ENCODE measurements at regions not wholly inside any gene's neighbourhood (a gene's known extent, or its start where the extent isn't known, plus 50 kb on each side); places are given as distances from the start of the nearest gene placed in this dataset.
"Not testable (repeated sequence)": the region's sequence is repeated elsewhere in the genome, so short reads cannot be mapped to it uniquely, and the experiment has no call there.

GRCh38 chr4:75422998-75423397 is 91.2 kb downstream of the RCHY1 start:
- DNase-seq (ENCODE audit: insufficient read length, low spot score), result no peak
- FAIRE-seq, result no peak

- no peak for FAIRE-seq
- no peak for DNase-seq (ENCODE audit: insufficient read length, low spot score)
Observed at GRCh38 chr4:75412746-75413145, 101.5 kb downstream of the RCHY1 start.

- no peak for FAIRE-seq
Observed at GRCh38 chr4:75398501-75398900, 115.7 kb downstream of the RCHY1 start.

DNA sequence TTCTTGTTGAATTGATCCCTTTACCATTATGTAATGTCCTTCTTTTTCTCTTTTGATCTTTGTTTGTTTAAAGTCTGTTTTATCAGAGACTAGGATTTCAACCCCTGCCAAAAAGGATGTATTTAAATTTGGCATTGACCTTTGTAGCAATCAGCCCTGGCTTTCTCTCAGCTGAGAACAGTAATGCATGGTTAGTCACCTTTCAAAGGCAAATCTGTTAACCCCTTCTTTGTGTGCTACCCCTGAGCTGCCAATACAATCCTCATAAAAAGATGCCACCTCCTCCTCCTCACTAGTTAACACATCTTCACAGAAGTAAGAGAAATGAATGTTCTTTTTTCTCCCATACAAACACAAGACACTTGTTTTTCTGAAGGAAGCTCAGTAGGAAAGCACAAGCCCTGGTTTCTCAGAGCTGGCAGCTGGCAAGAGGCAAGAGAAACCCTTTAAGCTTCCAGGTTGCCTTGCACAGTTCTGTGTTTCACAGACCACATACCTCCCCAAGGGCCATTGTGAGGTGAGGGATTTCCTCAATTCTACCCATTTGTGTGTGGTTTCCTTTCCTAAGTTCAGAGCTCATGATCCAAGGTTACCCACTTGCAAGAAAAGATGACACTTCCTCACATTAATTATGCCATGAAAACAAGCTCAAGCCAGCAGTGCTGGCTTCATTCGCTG is 122.6 kb downstream of the RCHY1 start:
- DNase-seq (ENCODE audit: insufficient read length, low spot score), result no peak
- no peak for FAIRE-seq

More at GRCh38 chr4:75398501-75398900, 115.7 kb downstream of the RCHY1 start:
- DNase-seq (ENCODE audit: insufficient read length, low spot score), result no peak

DNA sequence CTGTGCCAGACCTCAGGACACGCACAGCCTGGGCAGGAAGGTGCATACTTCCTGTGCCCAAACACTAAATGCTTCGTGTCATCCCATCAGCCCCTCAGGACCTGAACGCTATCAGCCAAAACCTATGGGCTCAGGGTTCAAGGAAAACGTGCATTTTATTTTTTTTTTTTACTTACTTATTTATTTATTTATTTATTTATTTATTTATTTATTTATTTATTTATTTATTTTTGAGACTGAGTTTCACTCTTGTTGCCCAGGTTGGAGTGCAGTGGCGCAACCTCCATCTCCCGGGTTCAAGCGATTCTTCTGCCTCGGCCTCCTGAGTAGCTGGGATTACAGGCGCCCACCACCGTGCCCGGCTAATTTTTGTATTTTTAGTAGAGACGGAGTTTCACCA is 127.8 kb downstream of the RCHY1 start:
- not testable (repeated sequence) for DNase-seq (ENCODE audit: insufficient read length, low spot score); FAIRE-seq

- no peak for DNase-seq (ENCODE audit: insufficient read length, low spot score)
Observed at GRCh38 chr4:75385106-75385505, 129.1 kb downstream of the RCHY1 start.

GRCh38 chr4:75376543-75376942 is 137.7 kb downstream of the RCHY1 start:
- FAIRE-seq, result no peak
- no peak for DNase-seq (ENCODE audit: insufficient read length, low spot score)

More at GRCh38 chr4:75385106-75385505, 129.1 kb downstream of the RCHY1 start:
- no peak for FAIRE-seq

DNA sequence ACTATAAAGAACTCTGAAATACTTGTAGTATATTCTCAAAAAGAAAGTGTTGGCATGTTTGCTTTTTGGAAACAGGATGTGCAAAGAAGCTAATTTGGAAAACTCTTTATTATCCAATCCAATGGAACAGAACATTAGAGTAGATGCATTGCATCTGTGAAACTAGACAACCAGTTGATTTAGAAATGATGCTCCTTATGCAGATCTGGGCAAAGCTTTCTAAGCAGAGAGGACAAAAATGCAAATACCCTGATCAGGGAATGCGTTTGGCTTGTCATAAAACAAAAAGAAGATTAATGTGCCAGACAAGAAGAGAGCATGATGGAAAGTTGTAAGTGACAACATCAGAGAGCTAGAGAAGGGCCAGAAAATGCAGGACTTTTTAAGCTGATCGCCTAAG is 142.3 kb downstream of the RCHY1 start:
- no peak for FAIRE-seq
- DNase-seq (ENCODE audit: insufficient read length, low spot score), result no peak

- FAIRE-seq, result no peak
- no peak for DNase-seq (ENCODE audit: insufficient read length, low spot score)
Observed at GRCh38 chr4:75370576-75370975, 143.6 kb downstream of the RCHY1 start.

DNA sequence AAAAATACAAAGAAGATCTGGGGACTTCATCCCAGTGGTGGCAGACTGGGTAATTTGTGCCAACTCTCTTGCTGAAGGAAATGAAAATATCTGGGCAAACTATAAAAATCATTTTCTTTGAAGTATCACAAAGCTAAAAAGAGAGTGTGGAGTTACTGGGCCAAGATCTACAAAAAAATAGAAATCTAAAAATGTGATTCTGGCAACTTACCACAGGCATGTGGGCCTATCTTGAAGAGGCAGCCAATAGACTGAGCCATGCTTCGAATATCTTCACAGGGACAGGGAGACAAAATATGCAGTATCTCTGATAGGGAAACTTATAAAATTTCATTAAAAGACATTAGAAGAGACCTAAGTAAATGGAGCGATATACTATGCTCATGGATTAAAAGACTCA is 168.8 kb downstream of the RCHY1 start:
- no peak for FAIRE-seq
- no peak for DNase-seq (ENCODE audit: insufficient read length, low spot score)

DNA sequence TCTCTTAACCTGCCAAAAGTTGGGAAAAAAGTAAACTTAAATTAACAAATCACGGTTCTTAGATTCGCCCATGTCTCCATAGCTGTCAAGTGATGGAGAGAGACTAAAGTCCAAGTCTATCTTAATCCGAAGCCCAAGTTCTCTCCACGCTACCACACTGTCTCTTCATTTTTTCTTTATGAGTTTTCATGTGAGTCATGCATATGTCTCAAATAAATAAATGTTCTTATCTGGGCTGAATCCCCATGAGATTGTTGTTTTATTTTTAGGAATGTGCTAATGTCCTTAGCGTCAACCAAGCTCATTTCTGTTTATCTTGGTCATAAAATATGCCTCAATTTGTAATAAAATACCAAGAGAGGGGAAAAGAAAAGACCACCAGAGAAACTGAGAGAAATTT is 169.3 kb downstream of the RCHY1 start:
- FAIRE-seq (no peak), DNase-seq (ENCODE audit: insufficient read length, low spot score) (no peak)

DNA sequence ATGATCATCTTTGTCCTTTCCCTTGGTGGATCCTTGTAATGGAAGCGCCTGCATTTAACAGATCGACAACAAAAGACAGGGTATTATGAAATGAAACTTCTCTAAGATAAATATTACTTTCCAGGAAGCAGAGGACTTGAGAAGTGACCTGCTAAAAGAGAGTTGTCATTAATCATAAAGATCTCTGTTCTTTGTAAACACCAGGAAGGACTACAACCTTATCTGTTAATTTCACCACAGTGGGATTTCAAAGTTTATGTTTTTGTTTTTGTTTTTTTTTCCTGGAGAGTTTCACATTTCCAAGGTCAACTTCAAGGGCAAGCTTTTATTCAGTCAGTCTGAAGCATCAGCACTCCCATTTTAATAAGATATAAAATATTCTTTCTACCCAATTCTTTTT is 170.9 kb downstream of the RCHY1 start:
- FAIRE-seq (no peak), DNase-seq (ENCODE audit: insufficient read length, low spot score) (no peak)

DNA sequence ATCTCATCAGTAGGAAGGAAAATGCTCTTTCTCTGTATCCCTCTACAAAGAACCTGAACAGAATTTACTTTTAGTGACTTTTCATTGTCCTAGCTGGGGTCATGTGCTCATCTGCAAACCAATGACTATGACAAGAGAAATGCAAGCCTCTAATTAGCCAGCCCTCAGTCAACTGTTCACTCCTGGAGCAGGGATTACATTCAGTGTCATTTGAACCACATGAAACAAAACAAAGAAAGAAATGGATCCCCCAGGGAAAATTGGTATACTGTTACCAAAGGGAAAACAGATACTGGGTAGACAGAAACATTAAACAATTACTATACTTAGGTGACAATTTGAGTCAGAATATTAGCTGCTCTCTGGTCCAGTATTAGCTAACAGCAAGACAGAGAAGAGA is 173.6 kb downstream of the RCHY1 start:
- no peak for FAIRE-seq

GRCh38 chr4:75338352-75338880 is 175.8 kb downstream of the RCHY1 start:
- DNase-seq (ENCODE audit: insufficient read length, low spot score) (no peak), FAIRE-seq (no peak)

More for the DNA sequence above, 173.6 kb downstream of the RCHY1 start:
- DNase-seq (ENCODE audit: insufficient read length, low spot score), result no peak

GRCh38 chr4:75327804-75328512 is 186.2 kb downstream of the RCHY1 start:
- FAIRE-seq, result no peak
- DNase-seq (ENCODE audit: insufficient read length, low spot score), result no peak

- no peak for FAIRE-seq
- DNase-seq (ENCODE audit: insufficient read length, low spot score), result no peak
Observed at GRCh38 chr4:75325318-75325979, 188.8 kb downstream of the RCHY1 start.

DNA sequence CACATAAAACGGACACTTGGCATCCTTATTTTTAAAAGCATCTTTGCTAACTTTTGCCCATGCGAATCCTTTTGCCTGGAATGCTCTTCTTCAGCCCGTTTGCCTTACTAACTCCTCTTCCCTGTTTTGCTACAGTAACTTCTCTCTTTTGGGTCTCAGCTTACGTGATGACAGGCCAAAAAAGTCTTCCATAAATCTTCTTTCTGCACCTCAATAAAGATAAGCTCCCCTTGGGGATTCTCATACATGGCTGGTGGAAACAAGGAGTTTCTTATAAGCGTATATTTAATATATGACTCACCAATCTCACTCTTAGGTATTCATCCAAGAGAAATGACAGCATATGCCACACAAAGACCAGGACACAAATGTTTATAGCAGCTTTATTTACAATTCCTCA is 192.7 kb downstream of the RCHY1 start:
- no peak for FAIRE-seq
- DNase-seq (ENCODE audit: insufficient read length, low spot score), result no peak

DNA sequence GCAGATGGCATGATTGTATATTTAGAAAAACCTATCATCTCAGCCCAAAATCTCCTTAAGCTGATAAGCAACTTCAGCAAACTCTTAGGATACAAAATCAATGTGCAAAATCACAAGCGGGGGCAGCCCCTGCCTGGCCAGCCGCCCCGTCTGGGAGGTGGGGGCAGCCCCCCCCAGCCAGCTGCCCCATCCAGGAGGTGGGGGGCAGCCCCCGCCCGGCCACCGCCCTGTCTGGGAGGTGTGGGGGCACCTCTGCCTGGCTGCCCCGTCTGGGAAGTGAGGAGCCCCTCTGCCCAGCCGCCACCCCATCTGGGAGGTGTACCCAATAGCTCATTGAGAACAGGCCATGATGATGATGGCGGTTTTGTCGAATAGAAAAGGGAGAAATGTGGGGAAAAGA is 196.6 kb downstream of the RCHY1 start:
- not testable (repeated sequence) for FAIRE-seq; DNase-seq (ENCODE audit: insufficient read length, low spot score)

- DNase-seq (ENCODE audit: insufficient read length, low spot score) (no peak), FAIRE-seq (no peak)
Observed at GRCh38 chr4:75308049-75308448, 206.2 kb downstream of the RCHY1 start.

GRCh38 chr4:75306506-75306905 is 207.7 kb downstream of the RCHY1 start:
- DNase-seq (ENCODE audit: insufficient read length, low spot score), result no peak
- no peak for FAIRE-seq

- FAIRE-seq (no peak), DNase-seq (ENCODE audit: insufficient read length, low spot score) (no peak)
Observed at GRCh38 chr4:75302648-75303047, 211.6 kb downstream of the RCHY1 start.
